K562 (cell line): ENCODE measurements at regions not wholly inside any gene's neighbourhood (a gene's known extent, or its start where the extent isn't known, plus 50 kb on each side); places are given as distances from the start of the nearest gene placed in this dataset.

Experiments used
- HEY1 ChIP-seq: fragments of 250-450 bp; sonication (Bioruptor Pico); IDR thresholded peaks from 2 replicates; pipeline ENCODE4 v1.5.0; 2020; ENCODE audit warnings: mild to moderate bottlenecking, moderate library complexity, borderline replicate concordance
- MGA ChIP-seq: fragments of 450-650 bp; IDR thresholded peaks from 2 replicates; pipeline ENCODE4 v1.6.1; 2016; ENCODE audit warnings: mild to moderate bottlenecking, moderate library complexity
- PBX2 ChIP-seq, 2 experiments: IDR thresholded peaks in 1 of 2; conservative IDR thresholded peaks in 1 of 2; 2 replicates each; pipeline ENCODE4 v1.6.1; 2016; ENCODE audit warnings: low read depth in 2 of 2, mild to moderate bottlenecking in 1 of 2, missing compliant biosample characterization in 1 of 2, missing genetic modification characterization in 1 of 2, moderate library complexity in 1 of 2
- SRSF7 ChIP-seq: fragments of 200-400 bp; formaldehyde crosslinking; optimal IDR thresholded peaks from 2 replicates; pipeline ENCODE3; 2017; ENCODE audit warnings: mild to moderate bottlenecking, low read depth, low read length
- XRCC3 ChIP-seq: fragments of 450-650 bp; IDR thresholded peaks from 2 replicates; pipeline ENCODE4 v1.6.1; 2017; ENCODE audit warnings: mild to moderate bottlenecking, moderate library complexity
- ZNF589 ChIP-seq: fragments of 200-800 bp; sonication (Bioruptor generic); IDR thresholded peaks from 2 replicates; pipeline ENCODE4 v1.6.1; 2016; ENCODE audit warnings: low read depth, missing genetic modification characterization, missing compliant biosample characterization

DNA sequence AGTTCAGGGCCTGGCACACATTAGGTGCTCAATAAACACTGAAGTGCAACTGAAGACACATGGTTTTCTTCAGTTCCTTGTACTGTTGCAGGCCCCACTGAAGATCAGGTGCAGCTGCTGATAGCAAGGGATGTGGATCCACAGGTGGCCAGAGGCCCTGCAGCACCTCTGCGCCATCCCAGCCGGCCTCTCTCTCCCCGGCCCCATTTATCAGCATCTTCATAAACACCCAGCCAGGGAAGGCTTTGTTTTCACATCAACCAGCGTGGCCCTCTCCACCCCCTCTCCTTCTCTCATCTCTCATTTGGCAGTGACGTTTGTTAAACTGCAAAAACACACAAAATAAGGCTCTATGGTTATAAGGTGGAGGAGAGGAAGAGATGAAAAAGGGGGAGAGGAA, 528.8 kb downstream of the BUD13 start (continued):
- TF ChIP-seq MGA (no peak), PBX2 (CRISPR knock-in tag; IDR thresholded peaks at IDR 0.05; ENCODE audit: low read depth) (no peak), PBX2 (tag; conservative IDR thresholded peaks at IDR 0.05; ENCODE audit: low read depth) (no peak), HEY1 (CRISPR knock-in tag) (no peak), XRCC3 (no peak), ZNF589 (CRISPR knock-in tag) (no peak), SRSF7 (no peak)
